Endothelial cell of umbilical vein (primary cell): ENCODE measurements at regions not wholly inside any gene's neighbourhood (a gene's known extent, or its start where the extent isn't known, plus 50 kb on each side); places are given as distances from the start of the nearest gene placed in this dataset.

Experiments
- BruUV-seq: library from RNA; stranded (reverse); fragments of 400-500 nt; replicated peaks from 2 replicates; lab custom pipeline; 2021; lab: Mats Ljungman, UMichigan
- CTCF ChIA-PET: fragments of 300-600, 350-600 bp; sonication (Branson Sonifier 250); formaldehyde crosslinking; loops from one replicate; lab custom pipeline; 2021; ENCODE audit warnings: antibody characterized with exemption, inconsistent platforms; lab: Charles Lee
- POLR2A ChIA-PET: fragments of 300-600, 350-600 bp; sonication (Branson Sonifier 250); formaldehyde crosslinking; loops from one replicate; lab custom pipeline; 2021; ENCODE audit warnings: antibody characterized with exemption, inconsistent platforms; lab: Charles Lee
- DNase-seq: peaks from one replicate; pipeline ENCODE4 v3.0.0-alpha.2; 2011; ENCODE audit warnings: low read depth, low spot score
- FAIRE-seq: peaks from 2 replicates; lab custom pipeline; 2011; peaks lifted over from hg19 to GRCh38; lab: Jason Lieb, UNC
- H2AFZ ChIP-seq: 2 replicates; pipeline ENCODE4 v1.6.0; 2012; ENCODE audit warnings: low read depth, low read length, control low read depth, inconsistent platforms
- H3K27ac ChIP-seq: 2 replicates; pipeline ENCODE4 v1.5.1; 2011; ENCODE audit warnings: low read depth, mild to moderate bottlenecking, control low read depth, low read length, moderate library complexity; ENCODE audit not compliant: insufficient read depth
- H3K27me3 ChIP-seq, 2 experiments: 2 replicates each; pipeline versions ENCODE4 v1.6.0 to v1.6.1; 2011; ENCODE audit warnings: low read length in 2 of 2, mixed read lengths in 1 of 2; ENCODE audit not compliant: control insufficient read depth in 2 of 2, insufficient read depth in 2 of 2
- H3K36me3 ChIP-seq, 2 experiments: 2 replicates in 1 of 2; 3 replicates in 1 of 2; pipeline ENCODE4 v1.5.1; 2011; ENCODE audit warnings: low read length in 2 of 2, mild to moderate bottlenecking in 1 of 2, moderate library complexity in 1 of 2; ENCODE audit not compliant: control insufficient read depth in 2 of 2, insufficient read depth in 2 of 2; ENCODE audit errors: extremely low read depth in 1 of 2
- H3K4me1 ChIP-seq: 3 replicates; pipeline ENCODE4 v1.5.1; 2011; ENCODE audit warnings: mild to moderate bottlenecking, low read length; ENCODE audit not compliant: control insufficient read depth, insufficient read depth; ENCODE audit errors: extremely low read depth
- H3K4me2 ChIP-seq: 2 replicates; pipeline ENCODE4 v1.6.1; 2011; ENCODE audit warnings: low read length, control low read depth, mixed read lengths; ENCODE audit not compliant: insufficient read depth
- H3K4me3 ChIP-seq, 3 experiments: fragments of 200-600 bp in 1 of 3; sonication (generic), shearing (Covaris generic) in 1 of 3; replicated peaks in 1 of 3; 2 replicates each; pipeline ENCODE4 v1.5.1; 2011 to 2016; ENCODE audit warnings: control low read depth in 3 of 3, low read length in 3 of 3, mild to moderate bottlenecking in 2 of 3, inconsistent platforms in 1 of 3, low read depth in 1 of 3, moderate library complexity in 1 of 3; ENCODE audit not compliant: insufficient read depth in 1 of 3
- H3K79me2 ChIP-seq: 2 replicates; pipeline ENCODE4 v1.6.0; 2012; ENCODE audit warnings: low read length, inconsistent platforms; ENCODE audit not compliant: control insufficient read depth, insufficient read depth
- H3K9ac ChIP-seq: replicated peaks from 2 replicates; pipeline ENCODE3; 2011; ENCODE audit warnings: low read length, control low read depth; ENCODE audit not compliant: insufficient read depth; ENCODE audit errors: extremely low read depth
- H3K9me1 ChIP-seq: replicated peaks from 3 replicates; pipeline ENCODE4 v1.6.0; 2011; ENCODE audit warnings: mild to moderate bottlenecking, low read length; ENCODE audit not compliant: control insufficient read depth, insufficient read depth; ENCODE audit errors: extremely low read depth
- H3K9me3 ChIP-seq: replicated peaks from 2 replicates; pipeline ENCODE4 v1.5.1; 2012; ENCODE audit warnings: low read length, inconsistent platforms; ENCODE audit not compliant: control insufficient read depth, insufficient read depth
- H4K20me1 ChIP-seq: replicated peaks from 2 replicates; pipeline ENCODE3; 2011; ENCODE audit warnings: mild to moderate bottlenecking, low read length; ENCODE audit not compliant: control insufficient read depth, insufficient read depth; ENCODE audit errors: extremely low read depth
- EZH2 ChIP-seq: IDR thresholded peaks from 2 replicates; pipeline ENCODE4 v1.6.1; 2012; ENCODE audit warnings: borderline replicate concordance, low read depth, mild to moderate bottlenecking, moderate library complexity, low read length, inconsistent platforms; ENCODE audit not compliant: severe bottlenecking
- FOS ChIP-seq: IDR thresholded peaks from 2 replicates; pipeline ENCODE4 v1.6.1; 2011; ENCODE audit warnings: mild to moderate bottlenecking, low read length, moderate library complexity, borderline replicate concordance; ENCODE audit not compliant: insufficient read depth
- GATA2 ChIP-seq: IDR thresholded peaks from 2 replicates; pipeline ENCODE4 v1.7.0; 2011; ENCODE audit warnings: low read depth, mild to moderate bottlenecking, moderate library complexity, mixed read lengths, low read length; ENCODE audit not compliant: insufficient read length, insufficient read depth
- JUN ChIP-seq: IDR thresholded peaks from 2 replicates; pipeline ENCODE4 v1.6.1; 2011; ENCODE audit warnings: borderline replicate concordance, low read depth; ENCODE audit not compliant: insufficient read length, insufficient read depth
- MYC ChIP-seq: IDR thresholded peaks from one replicate; pipeline ENCODE4 v1.6.1; 2011; ENCODE audit warnings: mild to moderate bottlenecking, low read depth, low read length
- POLR2A ChIP-seq: IDR thresholded peaks from 2 replicates; pipeline ENCODE4 v1.6.1; 2012; ENCODE audit warnings: low read depth, mild to moderate bottlenecking, control low read depth, low read length
- POLR2AphosphoS5 ChIP-seq: IDR thresholded peaks from 2 replicates; pipeline ENCODE4 v1.6.1; 2012; ENCODE audit warnings: low read depth, mild to moderate bottlenecking, control low read depth, low read length, moderate library complexity; ENCODE audit not compliant: insufficient read depth
- dilution Hi-C: fragments of 300-500 bp; cut with MboI; formaldehyde crosslinking; loops from one replicate; pipeline ENCODE4 v1.15.0; 2019; ENCODE audit warnings: low sequenced_read_pairs; ENCODE audit not compliant: extremely low pct_ligation_motif_present
- intact Hi-C: fragments of 100-400 bp; cut with micrococcal nuclease; formaldehyde crosslinking; loops from one replicate; pipeline ENCODE4 v1.10.0; 2022
- TF ChIP-seq, protein P1 (sequence below): IDR thresholded peaks from 2 replicates; pipeline ENCODE4 v1.6.1; 2011; ENCODE audit not compliant: insufficient read depth, insufficient read length
- TF ChIP-seq, protein P2 (sequence below), 2 donors: IDR thresholded peaks; 1 replicate in 1 of 2; 2 replicates in 1 of 2; pipeline ENCODE4 v1.5.1; 2011; ENCODE audit warnings: low read length in 2 of 2, mild to moderate bottlenecking in 2 of 2, moderate library complexity in 2 of 2, control low read depth in 1 of 2, inconsistent platforms in 1 of 2, low read depth in 1 of 2; ENCODE audit not compliant: insufficient read depth in 1 of 2; ENCODE audit errors: extremely low read depth in 1 of 2

DNA sequence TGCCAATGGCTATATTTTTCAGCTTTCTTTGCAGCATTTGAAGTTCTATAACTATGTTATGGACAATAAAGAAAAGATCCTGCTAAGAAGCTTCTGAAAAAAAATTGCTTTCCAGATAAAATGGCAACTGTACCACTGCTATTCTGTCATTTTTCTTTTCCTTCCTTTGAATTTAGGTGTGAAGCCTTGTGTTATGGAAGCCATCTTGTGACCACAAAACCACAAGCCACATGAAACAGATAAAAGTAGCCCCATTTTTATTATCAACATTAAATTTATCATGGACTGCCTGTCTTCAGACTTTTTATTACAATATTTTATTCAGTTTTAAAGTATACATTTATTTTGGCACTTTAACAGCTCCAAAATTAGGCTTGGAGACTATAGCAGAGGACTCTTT, 289.9 kb upstream of the ACTBL2 start:
- no peaks in the 10 kb centered on the region for H3K36me3 ChIP-seq
- H3K4me3 ChIP-seq, result no peak overlapping the region
- no TSS peak for BruUV-seq
- H3K4me1 ChIP-seq, result peaks cover 2% of the 10 kb centered on the region
- H3K9me1 ChIP-seq, result no peaks in the 10 kb centered on the region
- ChIA-PET CTCF (interaction anchor here (0.7 to 1.8 kb wide), 4 partner anchors 12 to 475 kb away, joined by 3 to 6 read pairs (median 4); no protein-coding TSS in a partner anchor), POLR2A (interaction anchor here (0.6 kb wide), 1 partner anchor 62 kb away, joined by 3 read pairs; no protein-coding TSS in a partner anchor)
- H3K27ac ChIP-seq, result no peak overlapping the region
- TF ChIP-seq POLR2AphosphoS5 (no peak), POLR2A (no peak), MYC (no peak), GATA2 (no peak), EZH2 (no peak), JUN (no peak), FOS (no peak)
- TF ChIP-seq, protein P1, sequence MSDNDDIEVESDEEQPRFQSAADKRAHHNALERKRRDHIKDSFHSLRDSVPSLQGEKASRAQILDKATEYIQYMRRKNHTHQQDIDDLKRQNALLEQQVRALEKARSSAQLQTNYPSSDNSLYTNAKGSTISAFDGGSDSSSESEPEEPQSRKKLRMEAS, result no peak
- TF ChIP-seq, protein P2, sequence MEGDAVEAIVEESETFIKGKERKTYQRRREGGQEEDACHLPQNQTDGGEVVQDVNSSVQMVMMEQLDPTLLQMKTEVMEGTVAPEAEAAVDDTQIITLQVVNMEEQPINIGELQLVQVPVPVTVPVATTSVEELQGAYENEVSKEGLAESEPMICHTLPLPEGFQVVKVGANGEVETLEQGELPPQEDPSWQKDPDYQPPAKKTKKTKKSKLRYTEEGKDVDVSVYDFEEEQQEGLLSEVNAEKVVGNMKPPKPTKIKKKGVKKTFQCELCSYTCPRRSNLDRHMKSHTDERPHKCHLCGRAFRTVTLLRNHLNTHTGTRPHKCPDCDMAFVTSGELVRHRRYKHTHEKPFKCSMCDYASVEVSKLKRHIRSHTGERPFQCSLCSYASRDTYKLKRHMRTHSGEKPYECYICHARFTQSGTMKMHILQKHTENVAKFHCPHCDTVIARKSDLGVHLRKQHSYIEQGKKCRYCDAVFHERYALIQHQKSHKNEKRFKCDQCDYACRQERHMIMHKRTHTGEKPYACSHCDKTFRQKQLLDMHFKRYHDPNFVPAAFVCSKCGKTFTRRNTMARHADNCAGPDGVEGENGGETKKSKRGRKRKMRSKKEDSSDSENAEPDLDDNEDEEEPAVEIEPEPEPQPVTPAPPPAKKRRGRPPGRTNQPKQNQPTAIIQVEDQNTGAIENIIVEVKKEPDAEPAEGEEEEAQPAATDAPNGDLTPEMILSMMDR (IDR thresholded peaks at IDR 0.05; ENCODE audit: extremely low read depth in 1 of 2, insufficient read depth in 1 of 2, low read depth in 1 of 2, low read length in 2 of 2), result no peak
- no peak overlapping the region for H2AFZ ChIP-seq
- no peaks in the 10 kb centered on the region for H4K20me1 ChIP-seq
- no peak overlapping the region for H3K4me2 ChIP-seq
- no peaks in the 10 kb centered on the region for H3K9me3 ChIP-seq
- no peaks in the 10 kb centered on the region for H3K27me3 ChIP-seq
- intact Hi-C loops (no loop called here), dilution Hi-C loops (no loop called here)
- no peaks in the 10 kb centered on the region for H3K79me2 ChIP-seq
- DNase-seq, result no peak
- no peak for FAIRE-seq
- no peak overlapping the region for H3K9ac ChIP-seq
